Right renal cortex interstitium (tissue), 3 donors: ENCODE measurements at regions not wholly inside any gene's neighbourhood (a gene's known extent, or its start where the extent isn't known, plus 50 kb on each side); places are given as distances from the start of the nearest gene placed in this dataset.
A peak's percentile ranks its signal among the peaks of the same experiment; 100 is the strongest.

Source experiments
- DNase-seq, 3 donors: peaks; one replicate each; pipeline ENCODE4 v3.0.0-alpha.2; 2013; ENCODE audit warnings: low read depth in 3 of 3, low spot score in 2 of 3

DNA sequence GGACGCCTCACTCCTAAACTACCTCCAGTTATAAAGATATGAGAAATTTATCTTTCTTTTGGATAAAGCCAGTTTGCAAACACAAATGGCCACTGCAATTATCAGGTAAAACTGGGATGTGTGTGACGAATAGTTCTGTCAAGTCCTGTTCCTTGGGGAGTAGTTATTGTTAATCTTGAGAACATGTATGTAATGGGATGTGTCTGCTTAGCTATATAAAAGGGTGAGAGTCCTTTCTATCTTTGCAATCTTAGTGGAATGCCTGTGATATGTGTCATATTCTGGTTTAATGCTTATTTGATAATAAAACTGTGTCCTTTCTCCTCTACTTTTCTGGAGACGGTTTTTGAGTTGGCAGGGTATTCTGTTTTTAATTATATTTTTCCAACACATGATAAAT is 56.1 kb upstream of the PKP2 start:
- no peak for DNase-seq

DNA sequence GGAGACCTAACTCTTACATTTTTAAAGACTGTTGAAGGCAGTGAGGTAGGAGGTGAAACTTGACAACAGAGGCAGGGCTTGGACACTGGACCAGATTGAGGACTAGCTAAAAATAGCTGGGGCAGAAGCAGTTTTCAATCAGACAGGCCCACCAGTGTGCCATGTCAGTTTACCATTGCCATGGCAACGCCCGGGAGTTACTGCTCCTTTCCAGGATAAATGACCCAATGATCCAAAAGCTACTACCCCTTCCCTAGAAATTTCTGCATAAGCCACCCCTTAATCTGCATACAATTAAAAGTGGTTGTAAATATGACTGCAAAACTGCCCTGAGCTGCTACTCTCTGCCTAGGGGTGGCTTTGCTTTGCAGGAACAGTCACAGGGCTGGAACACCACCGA is 53.2 kb upstream of the PKP2 start:
- DNase-seq, result no peak

DNA sequence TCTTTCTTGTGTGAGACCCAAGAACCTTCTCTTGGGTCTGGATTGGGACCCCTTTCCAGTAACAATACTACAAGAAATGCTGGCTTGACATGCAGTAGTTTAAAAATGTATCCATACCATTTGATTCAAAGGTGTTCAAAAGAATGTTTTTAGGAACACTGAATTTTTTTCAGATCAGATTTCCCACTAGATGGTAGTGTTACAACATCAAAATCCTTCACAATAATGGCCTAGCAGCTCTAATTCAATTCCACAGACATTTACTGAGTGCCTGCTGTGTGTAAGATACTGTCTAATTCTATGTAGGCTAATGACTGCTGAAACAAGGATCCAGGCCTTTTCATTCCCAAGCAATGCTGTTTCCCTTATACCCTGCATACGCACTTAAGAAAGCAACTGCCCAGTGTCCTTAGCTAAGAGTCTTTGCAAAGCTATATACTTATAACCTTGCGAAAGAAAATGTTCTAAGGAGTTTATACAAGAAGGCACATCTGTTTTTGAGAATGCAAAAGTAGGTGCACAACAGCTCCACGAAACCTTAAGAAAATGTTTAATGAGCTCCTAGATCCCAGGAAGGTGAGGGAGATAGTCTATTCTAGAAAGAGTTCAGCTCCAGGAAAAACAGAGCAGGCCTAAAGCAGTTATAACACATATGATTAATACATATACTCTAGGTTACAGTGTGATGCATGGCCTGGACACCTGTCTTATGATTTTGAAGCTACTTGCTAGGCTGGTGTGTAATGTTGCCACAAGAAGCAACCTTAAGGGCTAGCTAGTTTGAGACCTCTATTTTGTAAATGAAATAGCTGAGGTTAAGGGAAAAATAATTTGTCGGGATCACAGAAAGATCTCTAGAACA is 50.9 kb upstream of the PKP2 start:
- DNase-seq, result peak; percentile 19 to 36 (median 23)

DNA sequence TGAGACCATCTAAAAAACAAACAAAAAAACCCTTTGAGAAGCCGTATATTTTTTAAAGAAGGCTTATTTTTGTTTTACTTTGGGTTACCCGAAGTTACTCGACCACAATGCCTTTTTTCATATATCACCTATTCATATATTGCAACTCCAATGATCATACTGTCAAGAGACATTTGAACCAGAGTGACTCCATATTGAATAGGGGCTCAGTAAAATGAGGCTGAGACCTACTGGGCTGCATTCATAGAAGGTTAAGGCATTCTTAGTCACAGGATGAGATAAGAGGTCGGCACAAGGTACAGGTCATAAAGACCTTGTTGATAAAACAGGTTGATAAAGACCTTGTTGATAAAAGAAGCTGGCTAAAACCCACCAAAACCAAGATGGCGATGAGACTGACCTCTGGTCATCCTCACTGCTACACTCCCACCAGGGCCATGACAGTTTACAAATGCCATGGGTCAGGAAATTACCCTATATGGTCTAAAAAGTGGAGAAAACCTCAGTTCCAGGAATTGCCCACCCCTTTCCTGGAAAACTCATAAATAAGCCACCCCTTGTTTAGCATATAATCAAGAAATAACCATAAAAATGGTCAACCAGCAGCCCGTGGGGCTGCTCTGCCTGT is 50.0 kb upstream of the PKP2 start:
- no peak for DNase-seq
